ENCODE measurements at regions not wholly inside any gene's neighbourhood (a gene's known extent, or its start where the extent isn't known, plus 50 kb on each side); places are given as distances from the start of the nearest gene placed in this dataset.

- no peaks in the 10 kb centered on the region for H3K9me3 Mint-ChIP-seq (ENCODE audit: unreplicated experiment)
- no peak for DNase-seq
- H3K27me3 Mint-ChIP-seq (ENCODE audit: insufficient read depth, unreplicated experiment), result peaks cover 5% of the 10 kb centered on the region
- Histone ChIP-seq H3K4me1 (no peaks in the 10 kb centered on the region), H3K9me3 (no peaks in the 10 kb centered on the region), H3K27me3 (replicated peaks; ENCODE audit: control insufficient read depth, insufficient read depth, low read length) (no peaks in the 10 kb centered on the region), H3K4me3 (ENCODE audit: low read depth, low read length) (no peak overlapping the region), H3K36me3 (ENCODE audit: control insufficient read depth, insufficient read depth, low read length) (no peaks in the 10 kb centered on the region)
- ChIA-PET CTCF (no interaction called here), POLR2A (no interaction called here)
- TF ChIP-seq CTCF (IDR thresholded peaks at IDR 0.05; ENCODE audit: insufficient read depth in 1 of 2, low read depth in 1 of 2, low read length in 1 of 2, severe bottlenecking in 1 of 2, unreplicated experiment in 1 of 2), result no peak
- no peak overlapping the region for H3K27ac Mint-ChIP-seq (ENCODE audit: unreplicated experiment)
- H3K36me3 Mint-ChIP-seq (ENCODE audit: insufficient read depth, unreplicated experiment), result no peaks in the 10 kb centered on the region
- H3K4me1 Mint-ChIP-seq (ENCODE audit: low read depth, unreplicated experiment), result no peaks in the 10 kb centered on the region
- intact Hi-C loops (cut with micrococcal nuclease; ENCODE audit: unreplicated experiment), result no loop called here
- BruUV-seq (replicated peaks), result no TSS peak
- no peak overlapping the region for H3K4me3 Mint-ChIP-seq (ENCODE audit: unreplicated experiment)
These were observed 951.6 kb downstream of the TUSC7 start for GRCh38 chr3:117660941-117661817.

- H3K27me3 ChIP-seq (replicated peaks; ENCODE audit: control insufficient read depth, insufficient read depth, low read length), result no peaks in the 10 kb centered on the region
- Mint-ChIP-seq H3K9me3 (ENCODE audit: unreplicated experiment) (no peaks in the 10 kb centered on the region), H3K27me3 (ENCODE audit: insufficient read depth, unreplicated experiment) (peaks cover 5% of the 10 kb centered on the region), H3K27ac (ENCODE audit: unreplicated experiment) (no peak overlapping the region), H3K4me3 (ENCODE audit: unreplicated experiment) (no peak overlapping the region), H3K4me1 (ENCODE audit: low read depth, unreplicated experiment) (no peaks in the 10 kb centered on the region), H3K36me3 (ENCODE audit: insufficient read depth, unreplicated experiment) (no peaks in the 10 kb centered on the region)
- no peak overlapping the region for H3K4me3 ChIP-seq (ENCODE audit: low read depth, low read length)
- no TSS peak for BruUV-seq (replicated peaks)
- no peak for TF ChIP-seq CTCF (IDR thresholded peaks at IDR 0.05; ENCODE audit: insufficient read depth in 1 of 2, low read depth in 1 of 2, low read length in 1 of 2, severe bottlenecking in 1 of 2, unreplicated experiment in 1 of 2)
- ChIA-PET POLR2A (no interaction called here), CTCF (no interaction called here)
- no peaks in the 10 kb centered on the region for H3K4me1 ChIP-seq
- no peaks in the 10 kb centered on the region for H3K36me3 ChIP-seq (ENCODE audit: control insufficient read depth, insufficient read depth, low read length)
- intact Hi-C loops (cut with micrococcal nuclease; ENCODE audit: unreplicated experiment), result no loop called here
- no peak for DNase-seq
- H3K9me3 ChIP-seq, result no peaks in the 10 kb centered on the region
These were observed 952.2 kb downstream of the TUSC7 start for GRCh38 chr3:117661818-117662095.

GRCh38 chr3:117665296-117665695 is 955.7 kb downstream of the TUSC7 start:
- ChIA-PET POLR2A (no interaction called here), CTCF (no interaction called here)
- DNase-seq, result no peak

More at GRCh38 chr3:117665296-117665695, 955.7 kb downstream of the TUSC7 start:
- no peak overlapping the region for H3K4me3 ChIP-seq (ENCODE audit: low read depth, low read length)
- H3K4me1 ChIP-seq, result no peaks in the 10 kb centered on the region
- TF ChIP-seq CTCF (IDR thresholded peaks at IDR 0.05; ENCODE audit: insufficient read depth in 1 of 2, low read depth in 1 of 2, low read length in 1 of 2, severe bottlenecking in 1 of 2, unreplicated experiment in 1 of 2), result no peak
- no peaks in the 10 kb centered on the region for H3K9me3 Mint-ChIP-seq (ENCODE audit: unreplicated experiment)
- H3K36me3 Mint-ChIP-seq (ENCODE audit: insufficient read depth, unreplicated experiment), result no peaks in the 10 kb centered on the region
- intact Hi-C loops (cut with micrococcal nuclease; ENCODE audit: unreplicated experiment), result no loop called here
- no peaks in the 10 kb centered on the region for H3K27me3 ChIP-seq (replicated peaks; ENCODE audit: control insufficient read depth, insufficient read depth, low read length)
- no peaks in the 10 kb centered on the region for H3K9me3 ChIP-seq
- peaks cover 8% of the 10 kb centered on the region for H3K27me3 Mint-ChIP-seq (ENCODE audit: insufficient read depth, unreplicated experiment)
- no peak overlapping the region for H3K4me3 Mint-ChIP-seq (ENCODE audit: unreplicated experiment)
- H3K36me3 ChIP-seq (ENCODE audit: control insufficient read depth, insufficient read depth, low read length), result no peaks in the 10 kb centered on the region
- H3K27ac Mint-ChIP-seq (ENCODE audit: unreplicated experiment), result no peak overlapping the region
- BruUV-seq (replicated peaks), result no TSS peak
- no peaks in the 10 kb centered on the region for H3K4me1 Mint-ChIP-seq (ENCODE audit: low read depth, unreplicated experiment)
